Left renal cortex interstitium (tissue), 4 donors: ENCODE measurements at regions not wholly inside any gene's neighbourhood (a gene's known extent, or its start where the extent isn't known, plus 50 kb on each side); places are given as distances from the start of the nearest gene placed in this dataset.
"Not testable (repeated sequence)": the region's sequence is repeated elsewhere in the genome, so short reads cannot be mapped to it uniquely, and the experiment has no call there.

Experiments used
- DNase-seq, 4 donors: peaks; one replicate each; pipeline ENCODE4 v3.0.0-alpha.2; 2013; ENCODE audit warnings: low read depth in 4 of 4, low spot score in 2 of 4, missing footprints in 1 of 4

DNA sequence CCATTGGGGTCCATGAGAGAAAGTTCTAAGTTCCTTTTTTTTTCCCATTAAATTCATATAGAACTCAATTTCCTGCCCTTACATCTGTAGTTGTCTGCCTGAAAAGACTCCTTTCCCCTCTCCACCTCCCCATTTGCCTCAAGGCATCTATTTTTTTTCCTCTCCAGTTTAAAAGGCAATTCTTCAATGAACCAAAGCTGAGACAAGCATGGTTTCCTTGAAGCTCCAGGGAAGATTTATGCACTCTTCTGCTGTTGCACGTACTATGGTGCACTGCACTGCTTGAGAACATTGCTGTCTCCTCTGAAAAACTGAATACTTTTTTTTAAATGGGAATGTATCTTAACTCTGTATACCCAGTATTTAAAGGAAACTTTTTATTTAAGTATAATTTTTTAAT is 465.2 kb downstream of the CD83 start:
- no peak for DNase-seq

DNA sequence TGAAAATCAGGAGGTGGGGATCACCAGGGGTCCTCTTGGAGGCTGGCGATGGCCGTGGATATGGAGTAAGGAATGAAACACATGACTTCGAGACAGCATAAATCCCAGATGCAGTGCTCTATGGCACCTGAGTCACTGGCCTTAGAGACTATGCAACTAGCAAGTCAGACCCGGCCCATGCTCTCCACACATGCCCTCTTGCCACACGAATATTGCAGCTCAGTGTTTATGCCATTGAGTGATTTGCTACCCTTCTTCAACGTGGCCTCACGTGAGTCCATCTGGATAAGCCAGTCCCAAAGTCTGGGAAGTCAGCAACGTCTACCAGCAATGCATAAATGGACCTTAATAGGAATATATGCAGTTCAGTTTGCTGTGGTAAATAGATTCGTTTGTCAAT is 466.3 kb downstream of the CD83 start:
- no peak for DNase-seq

DNA sequence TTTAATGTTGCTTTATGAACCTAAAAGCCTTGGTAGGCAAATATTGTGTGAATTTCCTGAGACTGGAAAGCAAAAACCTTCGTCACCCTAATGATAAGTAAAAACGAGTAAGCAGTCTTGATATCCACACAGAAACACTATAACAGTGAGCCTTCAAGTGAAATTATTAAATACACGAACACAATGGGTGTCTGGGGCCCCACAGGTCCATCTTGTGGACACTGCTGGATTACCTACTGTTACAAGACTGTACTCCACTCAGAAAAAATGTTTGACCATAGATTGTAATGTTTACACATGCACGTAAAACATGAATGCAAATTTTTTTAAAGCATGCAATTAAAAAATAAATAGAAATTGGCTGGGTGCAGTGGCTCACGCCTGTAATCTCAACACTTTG is 466.9 kb downstream of the CD83 start:
- no peak for DNase-seq

DNA sequence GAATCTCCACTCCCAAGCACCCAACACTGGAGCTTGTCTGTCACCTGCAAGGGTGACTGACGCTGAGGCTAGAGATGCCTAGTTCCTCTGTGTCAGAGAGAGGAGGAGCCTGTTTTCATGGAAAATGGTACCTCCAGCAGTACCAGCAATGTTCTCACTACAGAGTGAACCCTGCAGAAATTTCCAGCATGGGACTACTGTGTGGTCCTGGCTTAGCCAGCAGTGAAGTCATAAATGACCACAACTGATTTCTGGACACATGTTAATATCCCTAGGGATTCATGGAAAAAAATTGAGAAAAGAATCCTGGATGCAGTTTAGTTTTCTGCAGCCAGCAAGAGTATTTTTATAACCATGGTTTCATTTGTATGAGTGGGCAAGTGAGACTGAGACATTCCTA is 468.1 kb downstream of the CD83 start:
- DNase-seq, result no peak

DNA sequence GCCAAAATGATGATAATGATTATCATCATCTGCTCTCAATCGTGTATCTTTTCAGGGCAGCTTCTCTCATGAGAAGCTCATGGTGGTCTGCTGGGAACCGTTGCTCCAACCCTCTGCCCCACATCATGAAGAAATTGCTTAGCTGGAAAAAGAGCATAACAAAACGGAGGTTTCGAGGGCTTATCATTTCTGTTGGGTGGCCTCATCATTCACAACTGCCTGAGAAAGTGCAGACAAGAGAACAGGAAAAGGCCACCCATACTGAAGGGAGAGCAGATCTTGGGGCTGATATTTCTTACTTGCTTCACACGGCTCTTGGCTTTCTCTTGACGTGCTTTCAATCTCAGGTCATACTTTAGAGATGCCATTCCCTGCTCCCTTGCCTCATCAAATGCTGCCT is 471.6 kb downstream of the CD83 start:
- DNase-seq, result no peak

DNA sequence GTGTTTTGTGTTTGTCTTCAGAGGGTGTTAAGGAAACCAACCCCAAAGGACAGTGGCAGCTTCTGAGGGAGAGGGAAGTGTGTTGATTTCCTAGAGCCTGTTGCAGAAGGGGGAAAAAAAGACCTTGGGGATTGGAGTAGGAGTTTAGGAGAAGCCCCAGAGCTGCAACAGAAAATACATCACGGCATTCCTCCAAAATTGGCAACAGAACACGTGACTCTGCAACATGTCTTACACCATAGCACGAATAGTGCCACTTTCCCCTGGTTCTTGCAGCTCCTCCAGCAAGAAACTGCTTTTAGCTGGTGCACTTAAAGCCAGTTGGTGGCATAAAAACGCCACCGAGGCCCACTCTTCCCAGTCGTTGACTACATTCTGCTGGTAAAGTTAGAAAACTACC is 473.0 kb downstream of the CD83 start:
- DNase-seq, result no peak

DNA sequence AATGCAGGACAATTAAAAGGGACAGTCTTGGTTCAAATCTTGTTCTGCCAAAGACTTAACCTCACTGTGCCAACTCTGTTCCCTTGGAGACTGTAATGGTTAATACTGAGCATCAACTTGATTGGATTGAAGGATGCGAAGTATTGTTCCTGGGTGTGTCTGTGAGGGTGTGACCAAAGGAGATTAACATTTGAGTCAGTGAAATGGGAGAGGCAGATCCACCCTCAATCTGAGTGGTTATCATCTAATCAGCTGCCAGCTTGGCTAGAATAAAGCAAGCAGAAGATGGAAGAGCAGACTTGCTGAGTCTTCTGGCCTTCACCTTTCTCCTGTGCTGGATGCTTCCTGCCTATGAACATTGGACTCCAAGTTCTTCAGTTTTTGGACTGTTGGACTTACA is 474.4 kb downstream of the CD83 start:
- no peak for DNase-seq

DNA sequence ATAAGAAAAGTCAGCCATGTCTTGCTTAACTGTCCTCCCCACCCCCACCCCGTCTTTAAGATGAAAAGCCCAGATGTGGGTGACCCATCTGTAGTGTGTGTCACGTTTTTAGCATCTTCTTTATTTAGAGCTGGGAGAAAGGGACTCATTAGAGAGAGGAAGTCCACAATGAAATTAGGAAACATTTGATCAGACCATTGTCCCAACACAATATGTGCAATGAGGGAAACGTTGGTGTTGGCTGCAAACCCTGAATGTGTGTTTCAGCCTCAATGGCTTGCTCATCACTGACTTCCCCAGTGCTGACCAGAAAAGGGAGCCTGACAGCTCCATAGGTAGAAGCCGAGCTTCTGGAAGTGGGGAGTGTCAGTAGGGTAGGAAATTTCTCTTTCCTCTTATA is 475.7 kb downstream of the CD83 start:
- DNase-seq, result no peak

DNA sequence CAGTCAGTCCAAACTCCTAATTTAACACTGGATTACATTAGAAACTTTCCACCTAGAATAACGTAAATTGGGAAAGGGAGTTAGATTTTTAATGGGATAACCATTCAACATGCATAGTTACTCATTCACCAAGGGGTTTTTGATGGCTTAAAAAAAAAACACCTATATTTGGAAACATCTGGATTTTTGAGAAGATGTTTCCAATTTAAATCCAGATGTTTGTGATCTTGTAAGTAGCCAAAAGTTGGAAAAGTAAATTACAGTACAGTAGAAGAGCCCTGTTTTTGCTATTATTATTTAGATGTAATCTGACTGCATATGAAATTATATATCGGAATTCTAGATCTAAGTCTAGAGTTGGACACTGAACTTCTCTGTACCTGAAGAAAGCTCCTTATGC is 478.2 kb downstream of the CD83 start:
- no peak for DNase-seq

DNA sequence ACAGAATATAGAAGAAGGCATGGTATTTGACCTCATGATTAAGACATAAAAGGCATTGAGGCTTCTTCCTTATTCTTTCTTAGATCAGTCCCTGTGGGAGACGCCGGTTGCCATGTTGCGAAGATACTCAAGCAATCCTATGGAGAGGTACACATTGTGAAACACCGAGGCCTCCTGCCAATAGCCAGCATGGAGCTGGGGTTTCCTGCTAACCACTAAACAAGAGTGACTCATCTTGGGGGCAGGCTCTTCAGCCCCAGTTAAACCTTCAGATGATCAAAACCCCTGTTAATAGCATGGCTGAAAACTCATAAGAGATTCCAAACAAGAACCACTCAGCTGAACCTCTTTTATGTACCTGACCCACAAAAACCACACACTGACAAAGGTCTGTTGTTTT is 478.8 kb downstream of the CD83 start:
- DNase-seq, result no peak

DNA sequence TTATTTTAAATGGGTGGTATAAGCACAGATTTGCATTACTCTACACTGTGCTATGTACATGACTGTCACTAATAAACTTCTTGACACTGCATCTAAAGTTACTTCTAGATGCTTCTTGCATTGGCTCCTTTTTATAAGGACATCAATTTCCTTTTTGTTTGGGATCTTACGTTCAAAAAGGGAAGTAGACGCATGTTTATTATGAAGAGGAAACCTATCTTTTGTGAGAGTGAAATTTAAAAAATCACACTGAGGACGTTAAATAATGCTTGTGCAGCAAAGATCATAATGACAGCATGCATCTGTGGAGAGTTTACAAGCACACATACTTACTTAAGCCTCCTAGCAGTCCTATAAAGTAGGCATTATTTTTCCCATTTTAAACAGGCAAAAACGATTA is 479.5 kb downstream of the CD83 start:
- no peak for DNase-seq

DNA sequence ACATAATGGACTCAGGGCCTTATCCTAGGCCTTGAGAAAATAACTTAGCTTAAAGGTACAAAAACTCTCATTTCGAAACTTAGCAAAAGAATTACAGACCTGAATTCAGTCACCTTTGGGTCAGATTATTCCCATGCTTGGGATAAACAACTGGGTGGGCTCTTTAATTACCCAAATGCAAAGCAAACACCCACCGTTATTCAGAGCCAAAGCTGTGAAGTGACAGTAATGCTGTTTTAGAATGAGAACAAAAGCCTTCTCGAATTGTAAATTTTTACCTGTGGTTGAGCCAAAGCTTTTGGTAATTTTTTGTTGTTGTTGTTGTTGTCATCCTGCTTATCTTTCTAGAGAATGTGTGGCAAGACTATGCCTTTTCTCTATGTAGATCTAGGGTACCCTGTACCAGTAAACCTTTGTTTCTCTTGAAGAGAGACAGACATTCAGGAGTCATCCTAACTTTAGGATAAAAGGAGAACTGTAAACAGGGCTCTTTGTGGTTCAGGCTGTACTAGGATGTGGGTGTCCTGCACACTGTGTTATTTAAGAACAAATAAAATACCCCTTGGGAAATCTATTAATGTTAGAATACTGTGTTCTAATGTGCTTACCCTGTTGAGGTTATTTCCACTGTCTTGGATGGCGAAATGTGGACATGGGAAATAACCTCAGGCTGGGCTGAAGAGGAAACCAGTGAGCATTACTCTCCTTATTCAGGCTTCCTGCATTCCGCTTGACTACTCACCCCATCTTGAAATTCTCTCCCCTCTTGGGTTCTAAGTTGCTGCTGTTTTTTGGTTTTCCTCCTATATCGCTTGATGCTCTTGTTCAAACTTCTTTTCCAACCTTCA is 480.7 kb downstream of the CD83 start:
- DNase-seq, result no peak

DNA sequence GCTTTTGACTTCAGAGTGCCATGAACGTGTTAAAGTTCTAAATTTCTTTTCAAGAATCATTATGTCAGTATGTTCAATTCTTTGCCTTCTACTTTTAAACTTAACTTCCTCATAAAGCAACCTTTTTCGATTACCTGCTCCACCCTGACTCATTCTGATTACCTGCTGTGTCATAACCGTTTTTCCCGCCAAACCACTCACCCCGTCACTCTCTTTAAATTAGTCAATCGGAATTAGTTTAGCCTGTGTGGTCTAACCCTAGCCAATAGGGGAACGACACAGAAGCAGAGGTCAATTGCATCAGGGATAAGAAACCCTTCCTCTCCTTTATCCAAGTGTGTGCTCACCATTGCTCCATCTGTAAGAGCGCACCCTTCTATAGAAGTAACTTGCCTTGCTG is 482.7 kb downstream of the CD83 start:
- DNase-seq, result not testable (repeated sequence)

DNA sequence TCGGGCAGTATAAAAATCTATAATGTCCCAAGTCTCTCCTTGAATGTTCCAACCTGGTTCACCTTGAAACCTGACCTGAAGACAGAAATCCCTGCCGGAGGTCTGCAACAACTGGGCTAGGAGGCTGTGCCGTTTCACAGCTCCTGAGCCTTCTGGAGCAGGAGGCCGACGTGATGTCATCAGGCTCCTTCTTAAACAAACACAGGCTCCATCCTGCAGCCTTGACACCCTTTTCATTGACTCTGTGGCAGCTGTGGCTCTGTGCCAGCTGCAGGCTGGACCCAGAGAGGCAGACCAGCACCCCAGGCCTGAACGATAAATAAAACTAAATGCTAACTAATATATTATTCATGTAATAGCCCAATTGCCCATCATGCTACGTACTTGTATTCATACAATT is 483.9 kb downstream of the CD83 start:
- no peak for DNase-seq

DNA sequence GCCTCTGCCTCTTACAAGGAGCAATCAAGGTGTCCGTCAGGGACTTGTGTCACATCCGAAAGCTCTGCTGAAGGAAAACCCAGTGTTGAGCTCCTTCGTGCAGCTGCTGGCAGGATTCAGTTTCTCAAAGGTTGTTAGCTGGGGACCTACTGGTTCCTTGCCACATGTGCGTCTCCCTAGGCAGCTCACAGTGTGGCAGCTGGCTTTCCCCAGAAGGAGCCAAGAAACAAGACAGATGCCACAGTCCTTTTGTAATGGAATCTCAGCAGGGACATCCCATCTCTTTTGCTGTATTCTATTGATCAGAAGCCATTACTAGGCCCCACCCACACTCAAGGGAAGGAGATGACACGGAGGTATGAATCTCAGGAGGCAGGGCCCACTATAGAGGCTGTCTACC is 488.8 kb downstream of the CD83 start:
- no peak for DNase-seq

DNA sequence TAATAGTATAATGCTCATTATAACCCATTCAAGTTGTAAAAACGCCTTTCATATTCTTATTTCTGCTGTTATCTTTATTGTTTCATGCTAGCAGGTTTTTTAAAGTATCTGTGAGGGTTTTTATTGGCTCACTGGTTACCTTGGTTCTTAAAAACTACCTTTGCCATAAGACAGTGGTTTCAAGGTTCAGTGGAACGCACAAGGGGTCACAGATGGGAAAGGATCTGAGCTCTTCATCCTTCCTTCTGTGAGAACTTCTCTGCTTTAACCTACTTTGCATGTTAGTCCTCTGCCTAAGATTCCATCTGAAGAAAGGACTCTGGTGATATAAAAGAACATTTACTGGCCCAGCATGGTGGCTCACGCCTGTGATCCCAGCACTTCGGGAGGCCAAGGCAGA is 492.6 kb downstream of the CD83 start:
- DNase-seq, result no peak

DNA sequence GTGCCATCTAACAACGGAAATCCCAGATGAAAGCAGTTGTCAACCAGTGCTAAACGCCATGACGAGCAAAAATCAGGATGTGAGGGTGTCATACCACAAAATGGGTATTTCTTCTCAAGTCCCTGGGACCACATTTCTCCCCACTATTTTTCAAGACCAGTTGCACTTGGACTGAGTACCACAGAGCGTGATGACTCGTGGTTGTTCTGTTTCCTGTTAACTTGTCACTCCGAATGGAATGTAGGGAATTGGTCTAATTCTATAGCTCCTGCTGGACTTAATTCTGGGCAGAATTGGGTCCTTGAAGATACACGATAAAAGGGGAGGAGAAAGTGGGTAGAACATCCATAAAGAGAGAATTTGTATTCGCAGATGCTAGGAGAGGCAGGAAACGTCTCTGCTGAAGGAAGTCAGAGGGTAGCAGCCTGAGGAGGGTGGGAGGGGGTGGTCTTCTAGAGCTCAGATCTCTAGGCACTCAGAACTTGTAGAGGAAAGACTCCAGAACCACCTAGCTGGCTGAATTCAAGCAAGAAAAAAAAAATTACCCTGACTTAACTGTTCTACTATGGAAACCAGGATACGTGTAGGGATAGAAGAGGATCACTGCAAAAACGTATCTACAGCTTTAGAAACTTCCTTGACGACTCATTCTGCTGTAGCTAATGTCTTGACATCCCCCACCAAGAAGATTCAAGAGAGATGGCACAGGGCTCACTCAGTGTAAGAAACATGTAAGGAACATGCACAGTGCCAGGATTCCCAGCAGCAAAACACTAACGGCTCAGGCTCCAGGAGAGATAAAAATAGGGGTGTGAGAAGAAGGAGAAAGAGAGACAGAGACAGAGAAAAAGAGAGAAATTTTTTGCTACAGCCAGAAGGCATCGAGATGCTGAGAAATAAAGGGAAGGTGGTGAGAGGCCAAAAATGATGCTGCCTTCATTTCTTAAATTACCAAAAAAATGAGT is 494.7 kb downstream of the CD83 start:
- no peak for DNase-seq

DNA sequence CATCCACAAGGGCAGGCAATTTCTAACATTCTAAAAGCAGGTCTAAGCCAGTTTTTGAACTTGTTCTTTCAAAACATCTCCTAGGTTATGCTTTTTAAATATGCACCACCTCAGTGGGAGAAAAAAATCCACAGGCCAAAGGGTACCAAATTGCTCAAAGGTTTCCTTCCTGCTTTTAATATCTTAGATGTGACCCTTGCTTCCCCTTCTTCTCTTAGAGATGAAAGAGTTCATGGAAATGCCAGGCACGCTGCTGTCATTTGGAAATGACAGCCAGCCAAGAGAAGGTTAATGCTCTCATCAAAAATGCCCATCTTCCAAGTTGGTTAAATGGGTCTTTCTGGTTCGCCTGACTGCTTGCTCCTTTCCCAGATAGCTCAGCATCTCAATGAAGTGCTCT is 497.1 kb downstream of the CD83 start:
- DNase-seq, result no peak

DNA sequence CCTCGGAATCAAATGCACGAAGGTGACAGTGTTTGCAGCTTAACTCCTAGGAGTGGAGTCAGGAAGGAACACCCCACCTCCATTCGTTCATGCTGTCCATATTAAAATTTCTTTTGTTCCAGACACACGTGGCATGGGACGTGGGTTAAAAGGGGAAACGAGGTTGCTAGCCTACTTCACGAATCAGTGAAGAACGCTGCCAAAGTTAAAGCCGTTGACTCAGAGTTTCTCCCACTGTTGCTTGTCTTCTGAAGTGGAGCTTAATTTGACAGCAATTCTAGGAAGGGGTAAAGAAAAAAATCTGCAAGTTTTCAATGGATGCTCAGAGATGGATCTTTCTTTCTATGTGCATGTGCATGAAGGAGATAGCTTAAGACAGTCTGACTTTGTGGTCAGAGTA is 499.1 kb downstream of the CD83 start:
- DNase-seq, result no peak

DNA sequence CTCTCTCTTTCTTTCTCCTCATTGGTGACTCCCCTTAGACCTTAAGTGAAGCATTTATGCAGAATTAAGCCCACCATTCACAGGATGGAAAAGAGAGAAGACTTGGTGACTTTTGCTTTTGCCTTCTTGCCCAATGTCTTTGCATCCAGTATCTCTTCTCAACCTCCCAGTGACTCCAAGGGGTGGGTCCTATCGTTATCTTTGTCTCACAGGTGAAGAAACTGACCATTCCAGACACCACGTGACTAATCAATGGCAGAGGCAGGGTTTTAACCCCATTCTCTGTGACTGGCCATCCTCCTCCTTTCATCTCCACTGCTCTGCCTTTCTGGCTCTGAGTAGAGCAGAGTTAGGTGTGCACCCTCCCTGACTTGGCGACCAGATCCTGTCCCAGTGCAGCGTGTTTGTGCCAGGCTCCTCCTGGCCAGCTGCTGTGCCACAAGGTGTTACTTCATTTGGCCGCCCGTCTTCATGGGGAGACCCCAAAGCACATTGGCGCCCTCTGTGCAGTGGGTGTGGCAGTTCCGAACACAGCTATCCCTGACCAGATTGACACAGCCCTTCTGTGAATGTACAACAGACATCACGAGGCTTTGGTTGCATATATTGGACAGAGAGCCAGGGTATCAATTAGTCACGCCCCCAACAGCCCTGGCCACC is 501.3 kb downstream of the CD83 start:
- DNase-seq, result no peak

DNA sequence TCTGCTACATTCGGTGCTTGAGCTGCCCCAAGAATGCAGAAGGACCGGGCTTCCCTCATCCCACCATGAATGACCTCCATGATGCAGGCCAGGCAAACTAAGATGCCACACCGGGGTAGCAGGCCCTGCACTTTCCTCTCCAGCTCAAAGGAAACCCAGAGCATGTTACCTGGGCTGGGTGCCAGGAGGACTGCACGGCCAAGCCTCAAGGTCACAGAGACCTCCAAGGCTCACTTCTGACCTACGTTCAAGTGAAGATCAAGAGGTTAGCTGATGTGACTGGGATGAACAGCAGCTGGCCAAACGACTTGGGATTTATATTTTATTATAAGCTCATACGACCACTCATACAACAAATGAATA is 501.8 kb downstream of the CD83 start:
- DNase-seq, result no peak
